ENCODE measurements at regions not wholly inside any gene's neighbourhood (a gene's known extent, or its start where the extent isn't known, plus 50 kb on each side); places are given as distances from the start of the nearest gene placed in this dataset.

DNA sequence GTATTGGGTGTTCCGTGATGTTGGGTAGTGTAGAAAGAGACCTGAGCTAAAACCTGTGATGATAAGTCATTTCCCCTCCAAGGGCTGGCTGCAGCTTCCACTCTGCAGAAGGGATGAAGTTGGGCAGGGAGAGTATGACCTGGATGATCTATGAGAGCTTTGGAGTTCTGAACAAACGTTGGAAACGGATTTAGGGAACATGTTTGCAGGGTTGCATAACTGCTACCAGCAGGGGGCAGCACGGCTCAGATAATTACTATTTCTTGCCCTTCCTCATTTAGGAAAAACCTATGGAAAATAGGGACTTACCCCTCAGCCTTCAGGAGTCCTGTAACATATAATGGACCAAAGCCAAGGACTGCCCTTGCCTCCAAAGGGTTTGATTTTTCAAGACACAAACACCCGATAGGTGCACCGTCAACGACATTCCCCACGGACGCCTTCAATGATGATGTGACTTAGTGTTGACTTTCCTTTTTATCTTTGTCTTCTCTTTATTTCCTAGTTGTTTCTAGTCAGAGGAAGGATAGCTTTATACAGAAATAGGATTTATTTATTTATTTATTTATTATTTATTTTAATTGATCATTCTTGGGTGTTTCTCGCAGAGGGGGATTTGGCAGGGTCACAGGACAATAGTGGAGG lies 164.9 kb upstream of the SASH1 start:
- DNase-seq, result no peak

DNA sequence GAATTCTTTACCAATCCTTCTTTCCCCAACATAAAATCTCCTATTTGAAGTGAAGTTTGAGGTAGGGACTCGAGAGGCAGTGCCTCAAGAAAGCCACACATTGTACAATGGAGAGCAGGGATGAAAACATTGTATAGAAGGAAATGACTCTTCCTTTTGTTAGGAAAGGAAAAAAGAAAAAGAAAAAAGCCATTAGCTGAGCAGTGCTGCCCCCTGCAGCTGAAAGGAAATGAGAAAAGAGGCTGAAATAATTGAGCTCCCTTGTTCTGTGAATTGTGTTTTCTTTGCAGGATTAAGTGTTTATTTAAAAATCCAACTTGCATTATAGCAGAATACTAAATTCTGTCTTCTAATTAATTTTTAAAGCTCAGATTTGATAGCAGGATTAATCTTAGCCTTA lies 162.9 kb upstream of the SASH1 start:
- peak; percentile 48 for DNase-seq

DNA sequence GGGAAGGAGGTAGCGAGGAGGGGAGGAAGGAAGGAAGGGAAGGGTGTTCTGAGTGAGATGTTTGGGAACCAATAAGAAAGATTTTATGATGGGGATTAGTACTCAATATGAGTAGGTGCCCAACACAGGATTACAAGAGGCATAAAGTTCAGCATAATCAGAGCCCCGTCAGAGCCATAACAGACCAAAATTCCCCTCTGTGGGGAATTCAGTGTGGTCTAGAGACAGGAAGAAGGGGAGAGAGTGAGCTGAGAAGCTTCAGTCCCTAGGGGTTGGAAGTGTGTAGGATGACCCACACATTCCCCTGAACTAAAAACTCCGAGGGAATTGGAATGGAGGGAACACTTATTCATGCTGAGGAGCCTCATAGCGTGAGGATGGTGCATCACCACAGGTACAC lies 160.3 kb upstream of the SASH1 start:
- no peak for DNase-seq

DNA sequence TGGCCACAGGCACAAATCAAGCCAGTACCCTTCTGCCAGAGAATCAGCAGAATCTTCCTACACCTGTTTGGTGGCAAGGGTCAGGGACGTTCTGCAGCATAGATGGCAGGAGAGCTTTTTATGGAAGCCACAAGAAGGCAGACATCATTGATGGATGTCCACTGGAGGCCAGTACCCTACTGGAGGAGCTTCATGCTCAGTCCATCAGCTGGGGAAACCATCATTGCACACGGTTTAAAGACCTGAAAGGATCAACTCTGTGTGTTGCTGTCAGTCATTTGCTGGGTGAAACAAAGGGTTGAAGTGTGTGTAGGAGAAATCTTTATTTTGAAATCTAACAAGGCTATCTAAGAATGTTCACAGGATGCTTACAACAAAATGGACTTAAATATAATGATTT lies 158.9 kb upstream of the SASH1 start:
- no peak for DNase-seq

- no peak for DNase-seq
Measured at GRCh38 chr6:148186916-148187315, 155.7 kb upstream of the SASH1 start.

GRCh38 chr6:148192310-148192709 lies 150.3 kb upstream of the SASH1 start:
- no peak for DNase-seq

GRCh38 chr6:148193063-148193680 lies 149.5 kb upstream of the SASH1 start:
- DNase-seq, result no peak

GRCh38 chr6:148195511-148195910 lies 147.1 kb upstream of the SASH1 start:
- DNase-seq, result no peak

- no peak for DNase-seq
Measured at GRCh38 chr6:148199584-148199983, 143.1 kb upstream of the SASH1 start.

DNA sequence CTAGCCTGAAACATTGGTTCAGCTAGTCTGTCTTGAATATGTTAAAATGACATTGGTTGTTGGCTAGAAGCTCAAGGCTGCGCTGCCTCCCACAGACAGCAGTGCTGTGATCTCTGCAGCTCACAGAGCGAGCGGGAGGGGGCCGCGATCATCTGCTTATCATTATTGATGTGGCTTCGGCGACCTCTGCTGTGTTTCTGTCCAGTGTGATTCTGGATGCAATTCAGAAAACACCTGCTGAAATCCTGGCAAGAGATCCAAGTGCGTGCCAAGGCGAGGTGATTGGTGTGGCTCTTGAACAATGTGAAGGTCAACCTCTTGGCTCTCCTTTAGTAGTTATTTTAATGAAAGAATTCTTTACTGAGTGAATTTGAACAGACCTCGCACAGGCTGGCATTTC lies 142.3 kb upstream of the SASH1 start:
- DNase-seq, result peak; percentile 42

GRCh38 chr6:148200781-148201180 lies 141.9 kb upstream of the SASH1 start:
- DNase-seq, result no peak

- DNase-seq, result no peak
Measured at GRCh38 chr6:148203281-148203925, 139.2 kb upstream of the SASH1 start.

DNA sequence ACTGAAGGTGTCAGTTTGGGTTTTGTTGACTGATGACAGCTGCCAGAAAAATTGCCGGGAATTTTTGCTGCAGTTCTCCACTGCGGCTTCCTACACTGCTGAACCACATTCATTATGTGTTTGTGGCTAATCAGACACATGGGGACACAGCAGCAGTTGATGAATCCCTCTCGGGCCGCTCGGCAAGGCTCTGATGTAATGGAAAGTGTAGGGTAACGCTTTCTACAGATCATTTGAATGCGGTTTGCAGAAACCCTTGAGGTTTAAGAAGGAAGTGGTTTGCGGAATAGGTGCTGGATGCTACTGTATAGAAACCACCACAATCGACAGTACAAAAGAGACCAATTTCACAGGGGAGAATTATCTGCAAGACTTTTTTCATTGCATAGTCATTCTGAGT lies 138.7 kb upstream of the SASH1 start:
- no peak for DNase-seq

- no peak for DNase-seq
Measured at GRCh38 chr6:148208298-148208697, 134.3 kb upstream of the SASH1 start.

DNA sequence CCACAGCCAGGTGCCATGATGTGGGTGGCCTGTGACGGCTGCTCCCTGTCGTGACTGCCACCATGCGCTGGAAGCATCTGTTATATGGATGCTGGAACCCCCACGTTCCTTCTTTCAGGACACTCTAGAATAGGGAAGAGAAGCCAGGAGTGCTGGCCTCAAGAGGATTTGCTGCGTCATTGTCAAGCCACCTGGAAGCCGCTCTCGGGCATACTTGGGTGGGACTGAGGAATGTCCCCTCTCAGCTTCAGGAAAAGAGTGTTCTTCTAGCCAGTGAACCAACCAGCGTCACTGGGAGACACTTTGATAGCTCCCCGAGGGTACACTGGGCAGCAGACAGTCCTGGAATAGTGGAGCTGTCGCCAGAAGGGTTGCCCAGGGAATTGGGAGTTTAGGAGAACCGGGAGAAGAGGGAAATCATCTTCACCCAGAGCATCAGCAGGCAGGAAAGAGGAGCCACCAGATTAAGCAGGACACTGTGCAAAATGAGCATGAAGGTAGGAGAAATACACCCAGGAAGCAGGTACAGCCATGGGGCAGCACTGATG lies 130.8 kb upstream of the SASH1 start:
- DNase-seq, result no peak

GRCh38 chr6:148212366-148212765 lies 130.3 kb upstream of the SASH1 start:
- DNase-seq, result no peak

DNA sequence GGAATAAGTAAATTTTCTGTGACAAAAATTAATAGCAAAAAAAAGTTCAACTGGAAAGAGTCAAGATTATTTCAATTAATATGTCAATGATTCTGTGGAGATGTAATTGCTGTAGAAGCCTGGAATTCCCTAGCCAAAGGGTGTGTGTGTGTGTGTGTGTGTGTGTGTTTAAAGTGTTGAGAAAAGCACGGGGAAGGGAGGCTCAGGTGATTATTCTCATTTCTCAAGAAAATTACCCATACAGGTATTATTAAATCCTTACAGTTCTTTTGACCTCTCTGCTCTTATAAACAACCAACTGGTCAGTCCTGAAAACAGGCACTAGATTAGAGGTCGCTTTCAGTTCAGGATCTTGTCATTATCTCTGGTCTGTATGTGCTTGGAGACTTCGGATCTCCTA lies 129.3 kb upstream of the SASH1 start:
- DNase-seq, result no peak

DNA sequence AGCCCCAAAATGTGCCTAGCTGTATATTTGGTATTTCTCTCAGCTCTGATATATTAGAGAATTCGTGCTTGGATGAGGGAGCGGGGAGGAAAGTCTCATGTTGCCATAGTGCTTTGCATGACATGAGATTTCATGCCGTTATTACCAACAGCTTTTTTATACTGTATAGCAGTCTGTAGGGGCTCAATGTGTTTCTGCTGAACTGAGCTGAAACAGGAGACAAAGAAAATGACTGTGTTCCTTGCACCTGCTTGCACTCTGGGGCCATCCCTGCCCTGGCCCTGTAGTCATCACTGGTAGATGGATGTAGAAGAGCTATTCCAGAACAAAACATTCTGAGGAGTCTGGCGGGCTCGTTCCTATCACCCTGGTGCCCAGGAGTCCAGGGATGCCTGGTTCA lies 128.0 kb upstream of the SASH1 start:
- DNase-seq, result no peak

DNA sequence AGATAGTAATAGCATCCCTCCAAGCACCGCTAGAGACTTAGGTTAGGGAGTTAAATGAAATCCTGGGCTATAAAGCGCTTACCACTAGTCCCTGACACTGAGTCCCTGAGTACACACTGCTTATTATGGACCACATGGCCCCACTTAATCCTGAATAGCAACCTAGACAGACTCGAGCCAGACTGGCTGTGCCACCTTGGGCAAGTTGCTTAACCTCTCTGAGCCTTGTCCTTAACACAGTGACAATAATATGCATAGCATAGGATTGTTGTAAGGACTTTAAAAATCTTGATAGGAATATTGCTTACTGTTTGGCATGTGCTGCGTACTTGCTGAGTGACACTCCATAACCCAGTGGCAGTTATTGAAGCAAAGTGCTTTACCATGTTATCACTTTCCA lies 125.6 kb upstream of the SASH1 start:
- DNase-seq, result no peak

GRCh38 chr6:148217921-148218320 lies 124.7 kb upstream of the SASH1 start:
- no peak for DNase-seq

DNA sequence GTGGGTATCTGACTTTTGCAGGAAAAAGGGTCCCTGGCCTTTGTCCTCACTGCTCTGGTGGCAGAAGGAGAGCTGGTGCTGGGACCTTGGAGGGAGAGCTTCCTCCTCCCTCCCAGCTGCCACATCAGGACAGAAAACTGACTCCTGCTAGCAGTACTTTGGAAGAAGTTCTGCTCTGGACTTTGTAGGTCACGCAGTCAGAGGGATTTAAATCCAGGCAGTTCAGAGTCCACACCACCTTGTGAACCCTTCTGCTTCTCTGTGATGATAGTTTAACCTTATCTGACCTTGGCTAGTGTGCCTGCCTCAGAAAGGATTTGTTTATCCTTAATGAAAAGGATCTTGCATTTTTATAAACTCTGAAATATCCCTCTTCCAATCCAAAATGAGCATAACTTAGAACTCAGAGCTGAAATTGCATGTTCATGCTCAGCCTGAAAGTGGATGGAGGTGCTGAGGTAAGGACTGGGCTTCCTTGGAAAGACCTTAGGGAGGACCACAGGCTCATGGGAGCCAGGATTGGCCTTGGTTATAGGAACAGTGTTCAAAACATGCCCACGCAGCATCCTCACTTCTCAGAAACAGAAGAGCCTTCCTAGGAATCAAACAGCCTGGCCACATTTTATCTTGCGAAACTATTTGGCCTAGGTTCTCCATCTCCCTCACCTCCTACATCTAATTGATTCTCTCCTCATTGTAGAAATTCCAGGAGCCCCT lies 123.9 kb upstream of the SASH1 start:
- no peak for DNase-seq

DNA sequence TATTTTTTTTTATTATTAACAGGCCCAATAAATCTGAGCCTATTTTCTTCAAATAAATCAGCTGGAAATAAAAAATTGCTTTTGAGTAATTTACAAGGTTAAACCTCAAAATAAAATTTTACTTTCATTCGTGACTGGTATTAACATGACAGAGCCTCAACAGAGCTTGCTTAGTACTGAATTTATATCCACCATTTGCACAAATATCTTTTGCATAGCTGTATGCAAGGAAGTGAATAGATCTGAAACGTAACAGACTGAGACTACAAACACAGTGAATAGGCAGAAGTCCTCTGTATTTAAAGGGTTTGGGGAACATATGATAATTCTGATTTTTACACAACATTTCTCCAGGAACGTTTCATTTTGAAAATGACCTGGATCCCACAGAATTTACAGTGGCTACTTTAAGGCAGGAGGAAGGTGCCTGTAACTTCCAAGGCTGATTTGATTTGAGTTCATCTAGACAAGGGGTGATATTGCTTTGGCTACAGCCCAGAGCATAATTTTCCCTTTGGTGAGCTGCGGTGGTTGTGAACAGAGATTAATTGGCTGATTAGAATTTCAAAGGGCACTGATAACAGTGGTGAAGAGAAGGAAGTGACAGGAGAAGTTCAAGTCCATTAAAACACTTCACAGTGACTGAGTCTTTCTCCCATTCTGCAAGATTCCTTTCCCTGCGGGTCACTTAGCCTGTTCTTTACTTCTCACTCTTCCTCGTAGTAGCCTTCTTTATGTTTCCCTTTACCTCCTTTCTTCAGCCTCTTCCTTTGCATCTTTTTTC lies 121.2 kb upstream of the SASH1 start:
- DNase-seq, result peak; percentile 17

DNA sequence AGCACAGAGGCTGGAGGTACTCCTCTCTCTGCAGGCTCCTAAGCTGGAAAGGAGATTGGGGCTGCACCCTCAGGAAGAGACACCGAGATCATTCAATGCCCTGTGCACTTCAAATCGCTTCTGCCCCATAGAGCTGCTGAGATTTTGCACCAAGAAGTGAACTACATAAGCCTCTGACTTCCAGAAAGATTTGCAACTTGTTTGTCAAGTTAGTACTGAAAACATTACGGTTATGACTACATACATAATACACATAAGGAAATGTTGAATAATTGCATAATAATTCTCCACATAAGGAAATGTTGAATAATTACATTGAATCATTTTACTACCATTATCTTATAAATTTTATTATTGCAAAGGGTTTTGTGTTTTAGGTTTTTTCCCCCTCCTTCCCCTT lies 120.3 kb upstream of the SASH1 start:
- no peak for DNase-seq

Data from NCI-H1105 treated with DMSO at 0.1 percent for 48 hours (cell line).